Hypothalamus (tissue), 51 donors: ENCODE measurements at regions not wholly inside any gene's neighbourhood (a gene's known extent, or its start where the extent isn't known, plus 50 kb on each side); places are given as distances from the start of the nearest gene placed in this dataset.

Experiments
- DNase-seq, 51 donors: peaks; one replicate each; lab custom pipeline; 2025; lab: John Stamatoyannopoulos, UW

DNA sequence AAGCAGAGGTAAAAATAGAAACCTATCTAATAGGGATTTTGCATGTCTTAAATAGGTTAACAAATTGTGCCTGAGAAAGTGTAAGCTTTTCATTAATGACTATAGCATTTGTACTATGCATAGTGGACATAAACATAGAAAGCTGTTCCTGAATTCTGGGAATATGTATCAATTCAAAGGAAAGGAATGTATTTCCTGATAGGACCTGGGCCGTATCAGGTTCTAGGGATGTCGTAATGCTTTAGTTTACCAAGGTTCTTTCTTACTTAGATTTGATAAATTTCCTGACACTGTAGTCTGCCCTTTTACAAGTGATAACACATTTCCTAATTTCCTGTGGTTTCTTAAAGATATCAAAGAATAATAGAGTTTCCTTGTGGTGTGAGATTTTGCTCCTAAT, 191.3 kb downstream of the CDH7 start:
- no peak for DNase-seq

DNA sequence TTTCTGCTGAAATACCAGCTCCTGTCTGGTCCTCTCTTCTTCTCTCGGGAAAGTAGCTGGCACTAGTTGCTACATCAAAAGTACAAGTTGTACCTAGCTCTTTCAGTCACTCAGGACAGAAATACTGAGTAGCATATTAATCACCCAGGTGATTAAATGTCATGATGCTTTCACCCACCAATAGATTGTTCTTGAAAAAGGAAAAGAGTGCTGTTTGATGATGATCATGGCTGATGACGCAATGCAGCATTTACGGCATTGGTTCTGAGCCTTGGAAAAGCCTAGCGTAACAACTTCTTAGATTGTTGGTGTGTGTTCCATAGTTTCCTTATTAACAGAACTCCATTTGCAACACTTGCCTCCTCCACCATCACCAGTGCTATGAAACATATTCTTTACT, 190.7 kb downstream of the CDH7 start:
- no peak for DNase-seq
